Upper lobe of right lung (tissue), 1 donor: ENCODE measurements at regions not wholly inside any gene's neighbourhood (a gene's known extent, or its start where the extent isn't known, plus 50 kb on each side); places are given as distances from the start of the nearest gene placed in this dataset.

Experiments used
- ATAC-seq: fragments of 200-7000 bp; cut with Tn5 transposase; one replicate; pipeline ENCODE4 v1.9.1; 2020; ENCODE audit warnings: mild to moderate bottlenecking, moderate library complexity
- DNase-seq: peaks from one replicate; pipeline ENCODE4 v3.0.0-alpha.2; 2020
- H3K27ac ChIP-seq: fragments of 200-600 bp; one replicate; pipeline ENCODE4 v1.8.0; 2022
- H3K27me3 ChIP-seq: fragments of 200-600 bp; one replicate; pipeline ENCODE4 v1.8.0; 2022; ENCODE audit warnings: mild to moderate bottlenecking
- H3K36me3 ChIP-seq: fragments of 200-600 bp; one replicate; pipeline ENCODE4 v1.8.0; 2022
- H3K4me1 ChIP-seq: fragments of 200-600 bp; one replicate; pipeline ENCODE4 v1.8.0; 2022
- H3K4me3 ChIP-seq: fragments of 200-600 bp; one replicate; pipeline ENCODE4 v1.8.0; 2022; ENCODE audit warnings: mild to moderate bottlenecking
- H3K9me3 ChIP-seq: fragments of 200-600 bp; one replicate; pipeline ENCODE4 v1.8.0; 2022
- intact Hi-C: fragments of 100-400 bp; cut with DNase I; formaldehyde crosslinking; loops from one replicate; pipeline ENCODE4 v1.11.0; 2022
- TF ChIP-seq, protein P1 (sequence below): fragments of 200-600 bp; IDR thresholded peaks from one replicate; pipeline ENCODE4 v1.8.0; 2022; ENCODE audit warnings: antibody characterized with exemption
- donor health status: DM: no; HTN: yes; CAD: no; lungs with severe emphysema.

DNA sequence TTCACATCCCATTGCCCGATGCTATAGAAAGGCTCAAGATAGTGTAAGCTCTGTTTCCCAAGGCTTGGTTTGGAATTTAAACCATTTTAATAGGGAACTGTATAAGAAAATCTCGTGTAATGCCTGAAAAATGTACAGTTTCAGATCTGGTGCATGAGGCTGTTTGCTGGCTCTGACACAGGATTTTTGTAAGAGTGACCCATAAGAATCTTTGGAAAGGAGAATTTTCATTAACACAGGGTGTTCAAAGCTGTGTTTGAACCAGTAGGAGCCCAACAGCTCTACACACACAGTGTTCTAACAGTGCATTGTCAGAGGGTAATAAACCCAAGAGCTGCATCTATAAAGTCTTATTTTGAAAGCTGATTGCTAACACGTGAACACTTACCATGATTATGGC is 293.5 kb downstream of the PRL start:
- no peak for DNase-seq
- Histone ChIP-seq H3K36me3 (no peaks in the 10 kb centered on the region), H3K4me3 (no peak overlapping the region), H3K9me3 (no peaks in the 10 kb centered on the region), H3K27me3 (no peaks in the 10 kb centered on the region), H3K4me1 (peaks cover 3% of the 10 kb centered on the region), H3K27ac (no peak overlapping the region)
- intact Hi-C loops: no loop called here
- no peak for ATAC-seq
- TF ChIP-seq, protein P1, sequence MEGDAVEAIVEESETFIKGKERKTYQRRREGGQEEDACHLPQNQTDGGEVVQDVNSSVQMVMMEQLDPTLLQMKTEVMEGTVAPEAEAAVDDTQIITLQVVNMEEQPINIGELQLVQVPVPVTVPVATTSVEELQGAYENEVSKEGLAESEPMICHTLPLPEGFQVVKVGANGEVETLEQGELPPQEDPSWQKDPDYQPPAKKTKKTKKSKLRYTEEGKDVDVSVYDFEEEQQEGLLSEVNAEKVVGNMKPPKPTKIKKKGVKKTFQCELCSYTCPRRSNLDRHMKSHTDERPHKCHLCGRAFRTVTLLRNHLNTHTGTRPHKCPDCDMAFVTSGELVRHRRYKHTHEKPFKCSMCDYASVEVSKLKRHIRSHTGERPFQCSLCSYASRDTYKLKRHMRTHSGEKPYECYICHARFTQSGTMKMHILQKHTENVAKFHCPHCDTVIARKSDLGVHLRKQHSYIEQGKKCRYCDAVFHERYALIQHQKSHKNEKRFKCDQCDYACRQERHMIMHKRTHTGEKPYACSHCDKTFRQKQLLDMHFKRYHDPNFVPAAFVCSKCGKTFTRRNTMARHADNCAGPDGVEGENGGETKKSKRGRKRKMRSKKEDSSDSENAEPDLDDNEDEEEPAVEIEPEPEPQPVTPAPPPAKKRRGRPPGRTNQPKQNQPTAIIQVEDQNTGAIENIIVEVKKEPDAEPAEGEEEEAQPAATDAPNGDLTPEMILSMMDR: no peak

DNA sequence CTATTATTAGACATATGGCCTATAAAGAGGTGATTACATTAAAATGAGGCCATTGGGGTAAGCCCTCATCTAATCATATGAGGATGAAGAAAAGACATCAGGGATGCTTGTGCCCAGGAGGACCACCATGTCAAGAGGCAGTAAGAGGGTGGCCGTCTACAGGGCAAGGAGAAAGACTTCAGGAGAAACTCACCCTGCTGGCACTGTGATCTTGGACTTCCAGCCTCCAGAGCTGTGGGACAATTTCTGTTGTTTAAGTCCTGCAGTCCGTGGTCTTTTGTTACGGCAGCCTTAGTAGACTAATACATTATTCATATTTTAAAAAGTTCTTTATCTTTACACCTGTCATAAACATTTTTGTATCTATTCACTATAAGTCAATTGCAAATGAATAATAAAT is 290.0 kb downstream of the PRL start:
- Histone ChIP-seq H3K27ac (no peak overlapping the region), H3K4me1 (no peaks in the 10 kb centered on the region), H3K27me3 (no peaks in the 10 kb centered on the region), H3K9me3 (no peaks in the 10 kb centered on the region), H3K4me3 (no peak overlapping the region), H3K36me3 (no peaks in the 10 kb centered on the region)
- intact Hi-C loops: no loop called here
- DNase-seq (no peak), ATAC-seq (no peak)
- TF ChIP-seq, protein P1: no peak

DNA sequence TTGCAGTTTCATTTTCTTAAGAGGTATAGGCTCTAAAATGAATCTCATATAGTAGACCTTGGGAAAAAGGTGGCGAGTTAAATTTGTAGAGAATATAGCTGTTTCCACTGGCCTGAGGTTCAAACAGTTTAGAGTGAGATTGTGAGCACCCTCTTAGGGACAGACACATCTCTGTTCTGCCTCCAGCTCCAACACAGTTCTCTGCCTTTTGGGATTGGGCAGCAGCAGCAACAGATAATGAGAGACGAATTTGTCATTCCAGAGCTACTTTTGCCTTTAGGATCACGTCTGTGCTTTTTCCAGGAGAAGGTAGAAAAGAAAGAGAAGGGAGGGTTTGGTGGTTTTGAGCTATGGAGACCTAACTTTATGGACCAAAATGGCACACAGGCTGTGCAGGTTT is 289.4 kb downstream of the PRL start:
- intact Hi-C loops: no loop called here
- no peaks in the 10 kb centered on the region for H3K36me3 ChIP-seq
- ATAC-seq (no peak), DNase-seq (no peak)
- TF ChIP-seq, protein P1: no peak
- H3K4me3 ChIP-seq: no peak overlapping the region
- H3K4me1 ChIP-seq: no peaks in the 10 kb centered on the region
- no peaks in the 10 kb centered on the region for H3K27me3 ChIP-seq
- no peaks in the 10 kb centered on the region for H3K9me3 ChIP-seq
- H3K27ac ChIP-seq: no peak overlapping the region

DNA sequence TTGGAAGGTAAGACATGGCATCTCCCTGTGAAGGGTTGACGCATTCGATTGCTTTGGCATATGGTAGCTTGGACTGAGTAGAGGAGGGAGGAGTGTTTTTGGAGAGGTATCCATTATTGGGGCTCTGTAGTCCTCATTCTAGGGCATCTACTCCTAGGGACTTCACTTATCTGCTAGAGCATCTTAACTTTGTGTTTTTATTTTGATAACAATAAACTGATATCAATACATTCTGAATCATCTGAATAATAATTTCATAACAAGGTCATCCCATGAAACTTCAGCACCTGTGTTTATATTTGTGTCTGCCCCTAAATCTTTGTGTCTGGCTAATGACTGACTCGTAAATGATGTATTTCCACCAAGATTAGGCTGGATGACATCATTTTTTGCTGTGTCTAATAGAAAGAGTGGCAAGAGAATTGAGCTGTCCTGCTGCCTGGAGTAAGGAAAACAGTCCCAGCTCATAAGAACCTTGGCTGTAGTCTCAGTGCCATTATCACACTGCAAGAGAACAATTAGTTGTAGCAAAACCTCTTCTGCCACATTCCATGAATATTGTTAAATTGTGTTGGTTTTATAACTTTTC is 288.5 kb downstream of the PRL start:
- Histone ChIP-seq H3K4me1 (no peaks in the 10 kb centered on the region), H3K27ac (no peak overlapping the region), H3K27me3 (no peaks in the 10 kb centered on the region), H3K9me3 (no peaks in the 10 kb centered on the region), H3K4me3 (no peak overlapping the region), H3K36me3 (no peaks in the 10 kb centered on the region)
- intact Hi-C loops: no loop called here
- no peak for DNase-seq
- no peak for ATAC-seq
- TF ChIP-seq, protein P1: no peak

DNA sequence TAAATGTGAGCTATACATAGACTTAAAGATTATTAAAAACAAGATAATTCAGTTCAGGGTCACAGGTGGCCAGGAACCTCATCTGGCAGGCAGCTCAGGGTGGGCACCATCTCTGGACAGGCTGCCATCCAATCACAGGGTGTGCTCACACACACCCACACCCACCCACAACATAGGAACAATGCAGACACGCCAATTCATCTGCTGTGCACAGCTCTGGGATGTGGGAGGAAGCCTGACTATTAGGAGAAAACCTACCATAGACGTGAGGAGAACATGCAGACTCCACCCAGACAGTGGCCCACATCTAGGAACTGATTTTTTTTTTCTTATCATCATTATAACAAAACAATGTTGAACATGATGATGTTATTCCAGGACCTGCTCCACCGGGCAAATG is 286.7 kb downstream of the PRL start:
- intact Hi-C loops: no loop called here
- H3K27ac ChIP-seq: no peak overlapping the region
- TF ChIP-seq, protein P1: no peak
- H3K9me3 ChIP-seq: no peaks in the 10 kb centered on the region
- ATAC-seq (no peak), DNase-seq (no peak)
- no peak overlapping the region for H3K4me3 ChIP-seq
- H3K36me3 ChIP-seq: no peaks in the 10 kb centered on the region
- H3K4me1 ChIP-seq: no peaks in the 10 kb centered on the region
- H3K27me3 ChIP-seq: no peaks in the 10 kb centered on the region

DNA sequence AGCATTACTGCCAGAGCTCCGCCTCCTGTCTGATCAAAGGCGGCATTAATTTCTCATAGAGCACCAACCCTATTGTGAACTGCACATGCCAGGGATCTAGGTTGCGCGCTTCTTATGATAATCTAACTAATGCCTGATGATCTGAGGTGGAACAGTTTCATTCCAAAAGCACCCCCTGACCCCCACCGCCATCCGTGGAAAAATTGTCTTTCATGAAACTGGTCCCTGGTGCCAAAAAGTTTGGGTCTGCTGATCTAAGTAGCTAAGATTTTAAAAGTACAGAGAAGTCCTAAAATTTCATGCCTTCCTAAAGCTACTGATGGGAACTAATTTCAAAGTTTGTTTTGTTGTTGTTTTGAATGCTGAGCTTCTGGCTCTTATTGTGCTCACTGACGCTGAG is 281.6 kb downstream of the PRL start:
- no peaks in the 10 kb centered on the region for H3K36me3 ChIP-seq

More for the DNA sequence above, 281.6 kb downstream of the PRL start:
- no peak for DNase-seq
- no peak overlapping the region for H3K27ac ChIP-seq
- H3K4me3 ChIP-seq: no peak overlapping the region
- no peaks in the 10 kb centered on the region for H3K27me3 ChIP-seq
- no peaks in the 10 kb centered on the region for H3K4me1 ChIP-seq
- no peaks in the 10 kb centered on the region for H3K9me3 ChIP-seq
- intact Hi-C loops: no loop called here
- no peak for ATAC-seq
- TF ChIP-seq, protein P1: no peak
